ENCODE measurements at regions not wholly inside any gene's neighbourhood (a gene's known extent, or its start where the extent isn't known, plus 50 kb on each side); places are given as distances from the start of the nearest gene placed in this dataset.
"Not testable (repeated sequence)": the region's sequence is repeated elsewhere in the genome, so short reads cannot be mapped to it uniquely, and the experiment has no call there.

- no peak for DNase-seq
These were observed 220.6 kb downstream of the PTGER3 start for GRCh38 chr1:70827030-70827429.

GRCh38 chr1:70828177-70828576, 219.4 kb downstream of the PTGER3 start:
- no peak for DNase-seq

- DNase-seq, result not testable (repeated sequence)
These were observed 213.3 kb downstream of the PTGER3 start for GRCh38 chr1:70834365-70834764.

- no peak for DNase-seq
These were observed 211.2 kb downstream of the PTGER3 start for GRCh38 chr1:70836456-70836855.

GRCh38 chr1:70840260-70840953, 207.2 kb downstream of the PTGER3 start:
- DNase-seq, result no peak

GRCh38 chr1:70842562-70842961, 205.1 kb downstream of the PTGER3 start:
- no peak for DNase-seq

GRCh38 chr1:70843452-70843851, 204.2 kb downstream of the PTGER3 start:
- DNase-seq, result no peak

GRCh38 chr1:70847013-70847412, 200.6 kb downstream of the PTGER3 start:
- no peak for DNase-seq

- DNase-seq, result no peak
These were observed 192.4 kb downstream of the PTGER3 start for GRCh38 chr1:70855203-70855602.

GRCh38 chr1:70856201-70856600, 191.4 kb downstream of the PTGER3 start:
- no peak for DNase-seq

- no peak for DNase-seq
These were observed 184.4 kb downstream of the PTGER3 start for GRCh38 chr1:70863239-70863638.

GRCh38 chr1:70864302-70864701, 183.3 kb downstream of the PTGER3 start:
- no peak for DNase-seq

- DNase-seq, result no peak
These were observed 180.9 kb downstream of the PTGER3 start for GRCh38 chr1:70866542-70867264.

- DNase-seq, result no peak
These were observed 175.8 kb downstream of the PTGER3 start for GRCh38 chr1:70871790-70872189.

GRCh38 chr1:70874063-70874462, 173.6 kb downstream of the PTGER3 start:
- DNase-seq, result no peak

- DNase-seq, result no peak
These were observed 172.8 kb downstream of the PTGER3 start for GRCh38 chr1:70874818-70875217.

GRCh38 chr1:70877343-70877742, 170.3 kb downstream of the PTGER3 start:
- no peak for DNase-seq

- no peak for DNase-seq
These were observed 159.7 kb downstream of the PTGER3 start for GRCh38 chr1:70887936-70888335.

GRCh38 chr1:70888722-70889121, 158.9 kb downstream of the PTGER3 start:
- no peak for DNase-seq

- no peak for DNase-seq
These were observed 157.2 kb downstream of the PTGER3 start for GRCh38 chr1:70890408-70890807.

- DNase-seq, result no peak
These were observed 156.4 kb downstream of the PTGER3 start for GRCh38 chr1:70891051-70891843.

GRCh38 chr1:70892140-70892539, 155.5 kb downstream of the PTGER3 start:
- DNase-seq, result no peak

GRCh38 chr1:70892930-70893329, 154.7 kb downstream of the PTGER3 start:
- no peak for DNase-seq

- no peak for DNase-seq
These were observed 154.2 kb downstream of the PTGER3 start for GRCh38 chr1:70893381-70893780.
